ENCODE measurements at regions not wholly inside any gene's neighbourhood (a gene's known extent, or its start where the extent isn't known, plus 50 kb on each side); places are given as distances from the start of the nearest gene placed in this dataset.

GRCh38 chr18:64949885-64950284, 800.9 kb upstream of the CDH7 start:
- H3K27ac ChIP-seq (ENCODE audit: low read depth), result no peak overlapping the region
- no peak for DNase-seq (ENCODE audit: extremely low spot score)
- H3K36me3 ChIP-seq (ENCODE audit: insufficient read depth), result no peaks in the 10 kb centered on the region
- H3K4me1 ChIP-seq (ENCODE audit: insufficient read depth), result no peaks in the 10 kb centered on the region
- WGBS, result 96% methylated on average over 4 of the region's 4 CpGs
- no peak overlapping the region for H3K4me3 ChIP-seq (ENCODE audit: low read depth, low read length)

GRCh38 chr18:64936671-64937070, 787.8 kb upstream of the LINC00305 start:
- 83% methylated on average over 1 of the region's 1 CpG for WGBS

GRCh38 chr18:64929036-64929435, 780.1 kb upstream of the LINC00305 start:
- H3K4me1 ChIP-seq (ENCODE audit: insufficient read depth), result no peaks in the 10 kb centered on the region
- 70% methylated on average over 5 of the region's 5 CpGs for WGBS
- no peaks in the 10 kb centered on the region for H3K36me3 ChIP-seq (ENCODE audit: insufficient read depth)
- no peak for DNase-seq (ENCODE audit: extremely low spot score)
- H3K4me3 ChIP-seq (ENCODE audit: low read depth, low read length), result no peak overlapping the region
- H3K27ac ChIP-seq (ENCODE audit: low read depth), result no peak overlapping the region

More at GRCh38 chr18:64936671-64937070, 787.8 kb upstream of the LINC00305 start:
- Histone ChIP-seq H3K36me3 (ENCODE audit: insufficient read depth) (no peaks in the 10 kb centered on the region), H3K4me3 (ENCODE audit: low read depth, low read length) (no peak overlapping the region), H3K27ac (ENCODE audit: low read depth) (no peak overlapping the region), H3K4me1 (ENCODE audit: insufficient read depth) (no peaks in the 10 kb centered on the region)
- DNase-seq (ENCODE audit: extremely low spot score), result no peak

GRCh38 chr18:64919971-64920570, 771.2 kb upstream of the LINC00305 start:
- no peaks in the 10 kb centered on the region for H3K4me1 ChIP-seq (ENCODE audit: insufficient read depth)
- no peak overlapping the region for H3K4me3 ChIP-seq (ENCODE audit: low read depth, low read length)
- WGBS, result 43% methylated on average over 1 of the region's 1 CpG
- no peaks in the 10 kb centered on the region for H3K36me3 ChIP-seq (ENCODE audit: insufficient read depth)
- H3K27ac ChIP-seq (ENCODE audit: low read depth), result no peak overlapping the region
- no peak for DNase-seq (ENCODE audit: extremely low spot score)

- Histone ChIP-seq H3K4me3 (ENCODE audit: low read depth, low read length) (no peak overlapping the region), H3K36me3 (ENCODE audit: insufficient read depth) (no peaks in the 10 kb centered on the region), H3K4me1 (ENCODE audit: insufficient read depth) (no peaks in the 10 kb centered on the region), H3K27ac (ENCODE audit: low read depth) (no peak overlapping the region)
- DNase-seq (ENCODE audit: extremely low spot score), result no peak
- 89% methylated on average over 3 of the region's 3 CpGs for WGBS
Observed at GRCh38 chr18:64918851-64919250, 770.0 kb upstream of the LINC00305 start.

GRCh38 chr18:64893349-64893748, 744.5 kb upstream of the LINC00305 start:
- no peak overlapping the region for H3K27ac ChIP-seq (ENCODE audit: low read depth)
- no peak overlapping the region for H3K4me3 ChIP-seq (ENCODE audit: low read depth, low read length)
- no peaks in the 10 kb centered on the region for H3K36me3 ChIP-seq (ENCODE audit: insufficient read depth)
- 93% methylated on average over 3 of the region's 3 CpGs for WGBS
- no peaks in the 10 kb centered on the region for H3K4me1 ChIP-seq (ENCODE audit: insufficient read depth)
- no peak for DNase-seq (ENCODE audit: extremely low spot score)

GRCh38 chr18:64888956-64889355, 740.1 kb upstream of the LINC00305 start:
- DNase-seq (ENCODE audit: extremely low spot score), result no peak
- Histone ChIP-seq H3K36me3 (ENCODE audit: insufficient read depth) (no peaks in the 10 kb centered on the region), H3K4me3 (ENCODE audit: low read depth, low read length) (no peak overlapping the region), H3K27ac (ENCODE audit: low read depth) (no peak overlapping the region), H3K4me1 (ENCODE audit: insufficient read depth) (no peaks in the 10 kb centered on the region)
- WGBS, result 86% methylated on average over 4 of the region's 4 CpGs

GRCh38 chr18:64886995-64887394, 738.1 kb upstream of the LINC00305 start:
- 84% methylated on average over 1 of the region's 1 CpG for WGBS
- H3K4me1 ChIP-seq (ENCODE audit: insufficient read depth), result no peaks in the 10 kb centered on the region
- H3K36me3 ChIP-seq (ENCODE audit: insufficient read depth), result no peaks in the 10 kb centered on the region
- H3K27ac ChIP-seq (ENCODE audit: low read depth), result no peak overlapping the region
- no peak overlapping the region for H3K4me3 ChIP-seq (ENCODE audit: low read depth, low read length)
- DNase-seq (ENCODE audit: extremely low spot score), result no peak

- Histone ChIP-seq H3K4me3 (ENCODE audit: low read depth, low read length) (no peak overlapping the region), H3K27ac (ENCODE audit: low read depth) (no peak overlapping the region), H3K4me1 (ENCODE audit: insufficient read depth) (no peaks in the 10 kb centered on the region), H3K36me3 (ENCODE audit: insufficient read depth) (no peaks in the 10 kb centered on the region)
- WGBS, result 37% methylated on average over 3 of the region's 3 CpGs
- DNase-seq (ENCODE audit: extremely low spot score), result no peak
Observed at GRCh38 chr18:64882896-64883295, 734.0 kb upstream of the LINC00305 start.

GRCh38 chr18:64876833-64877232, 727.9 kb upstream of the LINC00305 start:
- DNase-seq (ENCODE audit: extremely low spot score), result no peak
- 76% methylated on average over 4 of the region's 4 CpGs for WGBS
- Histone ChIP-seq H3K4me3 (ENCODE audit: low read depth, low read length) (no peak overlapping the region), H3K4me1 (ENCODE audit: insufficient read depth) (no peaks in the 10 kb centered on the region), H3K27ac (ENCODE audit: low read depth) (no peak overlapping the region), H3K36me3 (ENCODE audit: insufficient read depth) (no peaks in the 10 kb centered on the region)

GRCh38 chr18:64872710-64873458, 724.0 kb upstream of the LINC00305 start:
- H3K4me3 ChIP-seq (ENCODE audit: low read depth, low read length), result no peak overlapping the region
- H3K27ac ChIP-seq (ENCODE audit: low read depth), result no peak overlapping the region
- DNase-seq (ENCODE audit: extremely low spot score), result no peak
- no peaks in the 10 kb centered on the region for H3K4me1 ChIP-seq (ENCODE audit: insufficient read depth)
- WGBS, result 70% methylated on average over 3 of the region's 3 CpGs
- no peaks in the 10 kb centered on the region for H3K36me3 ChIP-seq (ENCODE audit: insufficient read depth)

GRCh38 chr18:64854112-64854511, 705.2 kb upstream of the LINC00305 start:
- no peak overlapping the region for H3K27ac ChIP-seq (ENCODE audit: low read depth)
- WGBS, result 54% methylated on average over 1 of the region's 1 CpG

GRCh38 chr18:64852281-64852680, 703.4 kb upstream of the LINC00305 start:
- H3K36me3 ChIP-seq (ENCODE audit: insufficient read depth), result no peaks in the 10 kb centered on the region
- H3K27ac ChIP-seq (ENCODE audit: low read depth), result no peak overlapping the region
- H3K4me3 ChIP-seq (ENCODE audit: low read depth, low read length), result no peak overlapping the region
- 58% methylated on average over 5 of the region's 5 CpGs for WGBS
- no peak for DNase-seq (ENCODE audit: extremely low spot score)
- H3K4me1 ChIP-seq (ENCODE audit: insufficient read depth), result no peaks in the 10 kb centered on the region

More at GRCh38 chr18:64854112-64854511, 705.2 kb upstream of the LINC00305 start:
- no peaks in the 10 kb centered on the region for H3K36me3 ChIP-seq (ENCODE audit: insufficient read depth)
- no peak for DNase-seq (ENCODE audit: extremely low spot score)
- no peak overlapping the region for H3K4me3 ChIP-seq (ENCODE audit: low read depth, low read length)
- H3K4me1 ChIP-seq (ENCODE audit: insufficient read depth), result no peaks in the 10 kb centered on the region

- no peak for DNase-seq (ENCODE audit: extremely low spot score)
- H3K4me1 ChIP-seq (ENCODE audit: insufficient read depth), result no peaks in the 10 kb centered on the region
- H3K36me3 ChIP-seq (ENCODE audit: insufficient read depth), result no peaks in the 10 kb centered on the region
- H3K27ac ChIP-seq (ENCODE audit: low read depth), result no peak overlapping the region
- no peak overlapping the region for H3K4me3 ChIP-seq (ENCODE audit: low read depth, low read length)
- 82% methylated on average over 6 of the region's 6 CpGs for WGBS
Observed at GRCh38 chr18:64851726-64852125, 702.8 kb upstream of the LINC00305 start.
